Liver (tissue), 8 donors: ENCODE measurements at regions not wholly inside any gene's neighbourhood (a gene's known extent, or its start where the extent isn't known, plus 50 kb on each side); places are given as distances from the start of the nearest gene placed in this dataset.

ENCODE experiments used
- DNase-seq: peaks from one replicate; pipeline ENCODE4 v3.0.0-alpha.2; 2017; ENCODE audit warnings: low spot score
- H3K27ac ChIP-seq, 2 donors: one replicate each; pipeline ENCODE4 v1.7.0; 2013; ENCODE audit warnings: inconsistent platforms in 2 of 2, low read length in 2 of 2, control low read depth in 1 of 2, low read depth in 1 of 2, mild to moderate bottlenecking in 1 of 2
- H3K27me3 ChIP-seq, 4 donors: one replicate each; pipeline versions ENCODE4 v1.6.1 to v1.7.0; 2013; ENCODE audit warnings: low read length in 3 of 4, inconsistent platforms in 1 of 4, mild to moderate bottlenecking in 1 of 4, moderate library complexity in 1 of 4; ENCODE audit not compliant: control insufficient read depth in 4 of 4, insufficient read depth in 4 of 4
- H3K36me3 ChIP-seq, 4 donors: one replicate each; pipeline versions ENCODE4 v1.6.1 to v1.7.0; 2013; ENCODE audit warnings: low read length in 3 of 4, mild to moderate bottlenecking in 3 of 4, low read depth in 1 of 4, moderate library complexity in 1 of 4; ENCODE audit not compliant: control insufficient read depth in 4 of 4, insufficient read depth in 3 of 4
- H3K4me1 ChIP-seq, 4 donors: one replicate each; pipeline versions ENCODE4 v1.6.1 to v1.7.0; 2013; ENCODE audit warnings: low read length in 3 of 4, mild to moderate bottlenecking in 3 of 4, moderate library complexity in 1 of 4; ENCODE audit not compliant: control insufficient read depth in 4 of 4, insufficient read depth in 4 of 4
- H3K4me3 ChIP-seq, 3 donors: one replicate each; pipeline versions ENCODE4 v1.6.1 to v1.7.0; 2013; ENCODE audit warnings: low read length in 3 of 3, control low read depth in 1 of 3, low read depth in 1 of 3, mild to moderate bottlenecking in 1 of 3
- H3K9ac ChIP-seq, 2 donors: one replicate each; pipeline ENCODE4 v1.7.0; 2013; ENCODE audit warnings: low read length in 2 of 2, mild to moderate bottlenecking in 2 of 2, moderate library complexity in 2 of 2, control low read depth in 1 of 2, low read depth in 1 of 2
- H3K9me3 ChIP-seq, 4 donors: one replicate each; pipeline versions ENCODE4 v1.6.1 to v1.7.0; 2013; ENCODE audit warnings: low read length in 3 of 4; ENCODE audit not compliant: control insufficient read depth in 4 of 4
- CTCF ChIP-seq: fragments of 150-350 bp; IDR thresholded peaks from 2 replicates; pipeline ENCODE4 v1.5.1; 2017; ENCODE audit warnings: improper control_type of control experiment, low read depth, low read length; ENCODE audit not compliant: missing input control
- EGR1 ChIP-seq, 2 donors: IDR thresholded peaks; 2 replicates each; pipeline ENCODE4 v1.6.1; 2016 to 2018; ENCODE audit warnings: antibody characterized with exemption in 2 of 2, low read depth in 2 of 2
- FOXA1 ChIP-seq: IDR thresholded peaks from 2 replicates; pipeline ENCODE4 v1.6.1; 2016; ENCODE audit warnings: antibody characterized with exemption
- FOXA2 ChIP-seq: IDR thresholded peaks from 2 replicates; pipeline ENCODE4 v1.6.1; 2016; ENCODE audit warnings: antibody characterized with exemption
- GABPA ChIP-seq, 2 donors: IDR thresholded peaks in 1 of 2; conservative IDR thresholded peaks in 1 of 2; 2 replicates each; pipeline ENCODE4 v1.6.1; 2016; ENCODE audit warnings: antibody characterized with exemption in 2 of 2, mild to moderate bottlenecking in 1 of 2, moderate library complexity in 1 of 2
- HNF4A ChIP-seq, 2 donors: conservative IDR thresholded peaks; 2 replicates each; pipeline ENCODE4 v1.6.1; 2016; ENCODE audit warnings: antibody characterized with exemption in 2 of 2, mild to moderate bottlenecking in 2 of 2
- HNF4G ChIP-seq: IDR thresholded peaks from 2 replicates; pipeline ENCODE4 v1.6.1; 2016; ENCODE audit warnings: antibody characterized with exemption
- JUND ChIP-seq, 2 donors: IDR thresholded peaks; 2 replicates each; pipeline ENCODE4 v1.6.1; 2016; ENCODE audit warnings: antibody characterized with exemption in 2 of 2
- MAX ChIP-seq: IDR thresholded peaks from 2 replicates; pipeline ENCODE4 v1.6.1; 2016; ENCODE audit warnings: antibody characterized with exemption
- NR2F2 ChIP-seq: IDR thresholded peaks from 2 replicates; pipeline ENCODE4 v1.6.1; 2016; ENCODE audit warnings: antibody characterized with exemption
- REST ChIP-seq: IDR thresholded peaks from 2 replicates; pipeline ENCODE4 v1.6.1; 2016; ENCODE audit warnings: antibody characterized with exemption, mild to moderate bottlenecking
- RXRA ChIP-seq, 2 donors: IDR thresholded peaks; 2 replicates each; pipeline ENCODE4 v1.6.1; 2017 to 2018; ENCODE audit warnings: antibody characterized with exemption in 2 of 2, mild to moderate bottlenecking in 1 of 2
- SP1 ChIP-seq: IDR thresholded peaks from 2 replicates; pipeline ENCODE4 v1.6.1; 2018; ENCODE audit warnings: antibody characterized with exemption, mild to moderate bottlenecking
- TAF1 ChIP-seq: conservative IDR thresholded peaks from 2 replicates; pipeline ENCODE4 v1.6.1; 2016; ENCODE audit warnings: antibody characterized with exemption, mild to moderate bottlenecking
- ZBTB33 ChIP-seq: IDR thresholded peaks from 2 replicates; pipeline ENCODE4 v1.6.1; 2016; ENCODE audit warnings: antibody characterized with exemption
- WGBS: extraction: QIAGEN DNeasy Blood & Tissue Kit; methylation state at CpG from one replicate; pipeline ENCODE4 v1.1.7; 2013; 5-methylcytosine and 5-hydroxymethylcytosine counted together
- donor health status: healthy.
- donor health status: healthy.
- donor health status: healthy.
- donor health status: healthy.
- donor health status: healthy.

GRCh38 chr13:106161146-106161545 lies 374.3 kb downstream of the EFNB2 start (continued):
- TF ChIP-seq EGR1 (IDR thresholded peaks at IDR 0.05; ENCODE audit: low read depth in 2 of 2) = no peak
- TF ChIP-seq JUND (IDR thresholded peaks at IDR 0.05) = no peak
- no peak for TF ChIP-seq TAF1
- TF ChIP-seq FOXA2 = no peak
- TF ChIP-seq FOXA1 = no peak
- no peak for TF ChIP-seq HNF4A (conservative IDR thresholded peaks at IDR 0.05)
- TF ChIP-seq SP1 = no peak
- TF ChIP-seq CTCF = no peak
- TF ChIP-seq GABPA (IDR thresholded peaks at IDR 0.05 in 1 of 2, conservative IDR thresholded peaks at IDR 0.05 in 1 of 2) = no peak
- no peak for TF ChIP-seq MAX

- DNase-seq = no peak
- Histone ChIP-seq H3K36me3 (no peaks in the 10 kb centered on the region), H3K27me3 (peaks cover 0 to 3% (median 0%) of the 10 kb centered on the region in 4 donors), H3K9ac (no peak overlapping the region), H3K9me3 (no peaks in the 10 kb centered on the region), H3K27ac (no peak overlapping the region), H3K4me1 (peaks cover 0 to 1% (median 0%) of the 10 kb centered on the region in 4 donors), H3K4me3 (no peak overlapping the region)
- WGBS = 63% methylated on average over 20 of the region's 20 CpGs
- TF ChIP-seq REST = no peak
- no peak for TF ChIP-seq FOXA2
- no peak for TF ChIP-seq HNF4G
- TF ChIP-seq FOXA1 = no peak
- TF ChIP-seq NR2F2 = no peak
- no peak for TF ChIP-seq JUND (IDR thresholded peaks at IDR 0.05)
- no peak for TF ChIP-seq MAX
- TF ChIP-seq HNF4A (conservative IDR thresholded peaks at IDR 0.05) = no peak
- TF ChIP-seq ZBTB33 = no peak
- TF ChIP-seq RXRA (IDR thresholded peaks at IDR 0.05) = no peak
- no peak for TF ChIP-seq CTCF
- no peak for TF ChIP-seq EGR1 (IDR thresholded peaks at IDR 0.05; ENCODE audit: low read depth in 2 of 2)
These were observed 375.9 kb downstream of the EFNB2 start for GRCh38 chr13:106159295-106160195.
